SU-DHL-6 (cell line): ENCODE measurements at regions not wholly inside any gene's neighbourhood (a gene's known extent, or its start where the extent isn't known, plus 50 kb on each side); places are given as distances from the start of the nearest gene placed in this dataset.

Source experiments
- H2AFZ ChIP-seq: fragments of 200-600 bp; sonication (generic); 2 replicates; pipeline ENCODE4 v1.6.1; 2014; ENCODE audit warnings: low read depth, mild to moderate bottlenecking, moderate library complexity, mixed read lengths, antibody characterized with exemption, low read length; ENCODE audit not compliant: severe bottlenecking
- H3F3A ChIP-seq: fragments of 200-600 bp; shearing (Covaris generic); 2 replicates; pipeline ENCODE4 v1.6.0; 2016; ENCODE audit warnings: antibody characterized with exemption, mild to moderate bottlenecking; ENCODE audit not compliant: insufficient read depth
- H3K27ac ChIP-seq: fragments of 200-600 bp; sonication (generic); 2 replicates; pipeline ENCODE4 v1.5.1; 2016; ENCODE audit warnings: low read depth, mild to moderate bottlenecking, low read length, moderate library complexity, mixed read lengths
- H3K27me3 ChIP-seq: fragments of 200-600 bp; sonication (generic), shearing (Covaris generic); 2 replicates; pipeline ENCODE4 v1.6.0; 2014; ENCODE audit warnings: mild to moderate bottlenecking, low read length
- H3K36me3 ChIP-seq: fragments of 200-600 bp; sonication (generic); 2 replicates; pipeline ENCODE4 v1.6.1; 2014; ENCODE audit warnings: mild to moderate bottlenecking, low read length, mixed read lengths
- H3K4me2 ChIP-seq: fragments of 300-600, 200-600 bp; shearing (Covaris generic), sonication (generic); 2 replicates; pipeline ENCODE4 v1.6.0; 2014; ENCODE audit warnings: low read length, low read depth, mild to moderate bottlenecking; ENCODE audit not compliant: poor library complexity, severe bottlenecking
- H3K4me3 ChIP-seq: fragments of 200-600 bp; sonication (generic); 2 replicates; pipeline ENCODE4 v1.5.1; 2014; ENCODE audit warnings: antibody characterized with exemption, low read length, mild to moderate bottlenecking, mixed read lengths; ENCODE audit not compliant: insufficient read depth, poor library complexity, severe bottlenecking
- H3K79me2 ChIP-seq: fragments of 200-600 bp; sonication (generic); 2 replicates; pipeline ENCODE4 v1.6.1; 2014; ENCODE audit warnings: mild to moderate bottlenecking, low read length, moderate library complexity; ENCODE audit not compliant: insufficient read depth
- H3K9ac ChIP-seq: fragments of 200-600 bp; sonication (generic); 2 replicates; pipeline ENCODE4 v1.7.0; 2014; ENCODE audit warnings: mild to moderate bottlenecking, low read length
- H3K9me2 ChIP-seq: fragments of 200-600 bp; sonication (generic); replicated peaks from 2 replicates; pipeline ENCODE4 v1.6.1; 2014; ENCODE audit warnings: low read length; ENCODE audit not compliant: insufficient read depth
- H3K9me3 ChIP-seq: fragments of 200-600 bp; sonication (generic); 2 replicates; pipeline ENCODE4 v1.6.1; 2014; ENCODE audit warnings: low read length, mixed read lengths; ENCODE audit not compliant: insufficient read depth
- H4K20me1 ChIP-seq: fragments of 200-600 bp; sonication (generic); 2 replicates; pipeline ENCODE4 v1.6.1; 2014; ENCODE audit warnings: low read depth, mild to moderate bottlenecking, antibody characterized with exemption, low read length, moderate library complexity, mixed read lengths
- EZH2phosphoT487 ChIP-seq: fragments of 200-600 bp; sonication (generic), shearing (Covaris generic); conservative IDR thresholded peaks from 2 replicates; pipeline ENCODE4 v1.6.1; 2018; ENCODE audit warnings: mild to moderate bottlenecking, antibody characterized with exemption, low read length, moderate library complexity, mixed read lengths
- TF ChIP-seq, protein P1 (sequence below): fragments of 200-600 bp; sonication (generic); IDR thresholded peaks from one replicate; pipeline ENCODE4 v1.5.1; 2017; ENCODE audit warnings: antibody characterized with exemption, mild to moderate bottlenecking, low read length, moderate library complexity; ENCODE audit not compliant: insufficient read depth, poor library complexity, severe bottlenecking

DNA sequence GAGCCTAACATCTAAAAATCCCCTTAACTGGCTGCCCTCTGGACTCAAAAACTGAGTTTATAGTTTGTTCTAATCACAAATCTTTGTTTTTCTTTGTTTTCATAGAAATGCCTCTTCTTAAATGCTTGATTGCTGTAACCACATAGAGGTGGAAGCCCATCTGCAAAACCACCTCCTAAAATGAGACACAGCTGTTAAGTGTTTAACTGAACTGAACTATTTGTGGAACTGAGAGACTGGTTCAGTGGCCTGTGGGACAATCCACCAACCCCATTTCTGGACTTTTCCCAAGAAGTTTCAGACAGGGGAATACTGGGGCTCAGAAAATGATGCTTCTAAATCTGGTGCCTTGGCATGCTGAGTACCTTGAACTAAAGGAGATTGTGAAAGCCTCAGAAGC, 50.9 kb upstream of the TM9SF2 start:
- Histone ChIP-seq H3K9me2 (no peaks in the 10 kb centered on the region), H3K27me3 (peaks cover 5% of the 10 kb centered on the region; the same call in 1 of the 2 replicates), H3K9ac (no peak overlapping the region), H3K79me2 (no peaks in the 10 kb centered on the region), H4K20me1 (no peaks in the 10 kb centered on the region), H3K4me2 (no peak overlapping the region), H3K27ac (no peak overlapping the region), H3K36me3 (no peaks in the 10 kb centered on the region), H3K4me3 (no peak overlapping the region), H2AFZ (no peak overlapping the region), H3K9me3 (peaks cover 4% of the 10 kb centered on the region; the same call in 1 of the 2 replicates), H3F3A (no peaks in the 10 kb centered on the region)
- TF ChIP-seq, protein P1, sequence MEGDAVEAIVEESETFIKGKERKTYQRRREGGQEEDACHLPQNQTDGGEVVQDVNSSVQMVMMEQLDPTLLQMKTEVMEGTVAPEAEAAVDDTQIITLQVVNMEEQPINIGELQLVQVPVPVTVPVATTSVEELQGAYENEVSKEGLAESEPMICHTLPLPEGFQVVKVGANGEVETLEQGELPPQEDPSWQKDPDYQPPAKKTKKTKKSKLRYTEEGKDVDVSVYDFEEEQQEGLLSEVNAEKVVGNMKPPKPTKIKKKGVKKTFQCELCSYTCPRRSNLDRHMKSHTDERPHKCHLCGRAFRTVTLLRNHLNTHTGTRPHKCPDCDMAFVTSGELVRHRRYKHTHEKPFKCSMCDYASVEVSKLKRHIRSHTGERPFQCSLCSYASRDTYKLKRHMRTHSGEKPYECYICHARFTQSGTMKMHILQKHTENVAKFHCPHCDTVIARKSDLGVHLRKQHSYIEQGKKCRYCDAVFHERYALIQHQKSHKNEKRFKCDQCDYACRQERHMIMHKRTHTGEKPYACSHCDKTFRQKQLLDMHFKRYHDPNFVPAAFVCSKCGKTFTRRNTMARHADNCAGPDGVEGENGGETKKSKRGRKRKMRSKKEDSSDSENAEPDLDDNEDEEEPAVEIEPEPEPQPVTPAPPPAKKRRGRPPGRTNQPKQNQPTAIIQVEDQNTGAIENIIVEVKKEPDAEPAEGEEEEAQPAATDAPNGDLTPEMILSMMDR, result no peak
- no peak for TF ChIP-seq EZH2phosphoT487
